T-helper 2 cell treated with Interferon-gamma antibody and Interleukin-4, amounts not matched to agents 5 μg/mL and 100 μg/mL, for 36 hours (primary cell): ENCODE measurements at regions not wholly inside any gene's neighbourhood (a gene's known extent, or its start where the extent isn't known, plus 50 kb on each side); places are given as distances from the start of the nearest gene placed in this dataset.
A peak's percentile ranks its signal among the peaks of the same experiment; 100 is the strongest.

Experiments
- DNase-seq: peaks from one replicate; pipeline ENCODE4 v3.0.0; 2021; ENCODE audit warnings: low spot score
- H3K27ac Mint-ChIP-seq: one replicate; pipeline ENCODE4 v1.8.0; 2021; ENCODE audit warnings: mild to moderate bottlenecking, mixed read lengths
- H3K27me3 Mint-ChIP-seq: one replicate; pipeline ENCODE4 v1.8.0; 2021; ENCODE audit warnings: low read depth, mixed read lengths
- H3K36me3 Mint-ChIP-seq: one replicate; pipeline ENCODE4 v1.8.0; 2021; ENCODE audit warnings: low read depth, mixed read lengths
- H3K4me1 Mint-ChIP-seq: one replicate; pipeline ENCODE4 v1.8.0; 2021; ENCODE audit warnings: low read depth, mixed read lengths
- H3K4me3 Mint-ChIP-seq: one replicate; pipeline ENCODE4 v1.8.0; 2022; ENCODE audit warnings: mild to moderate bottlenecking, moderate library complexity, mixed read lengths
- H3K9me3 Mint-ChIP-seq: one replicate; pipeline ENCODE4 v1.8.0; 2021; ENCODE audit warnings: mixed read lengths

DNA sequence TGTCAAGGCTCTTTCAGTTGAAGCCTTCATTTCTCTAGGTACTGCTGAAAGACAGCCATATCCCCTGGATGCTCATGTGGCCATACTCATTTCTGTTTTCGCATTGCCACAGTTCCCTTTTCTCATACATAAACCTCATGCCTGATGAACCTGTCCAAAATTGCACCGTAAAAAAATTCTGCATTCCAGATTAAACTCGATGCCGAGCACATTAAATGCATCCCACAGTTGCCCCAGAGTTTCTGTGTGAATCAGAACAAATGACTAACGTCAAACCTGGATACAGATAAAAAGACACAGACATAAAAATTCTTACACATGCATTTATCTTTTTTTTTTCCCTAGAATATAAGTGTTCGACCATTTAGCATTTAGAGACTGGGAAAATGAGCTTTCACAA, 288.2 kb downstream of the COG6 start:
- Mint-ChIP-seq H3K9me3 (no peaks in the 10 kb centered on the region), H3K27ac (no peak overlapping the region), H3K4me1 (peaks cover 3% of the 10 kb centered on the region), H3K4me3 (no peak overlapping the region), H3K27me3 (no peaks in the 10 kb centered on the region), H3K36me3 (no peaks in the 10 kb centered on the region)
- no peak for DNase-seq

DNA sequence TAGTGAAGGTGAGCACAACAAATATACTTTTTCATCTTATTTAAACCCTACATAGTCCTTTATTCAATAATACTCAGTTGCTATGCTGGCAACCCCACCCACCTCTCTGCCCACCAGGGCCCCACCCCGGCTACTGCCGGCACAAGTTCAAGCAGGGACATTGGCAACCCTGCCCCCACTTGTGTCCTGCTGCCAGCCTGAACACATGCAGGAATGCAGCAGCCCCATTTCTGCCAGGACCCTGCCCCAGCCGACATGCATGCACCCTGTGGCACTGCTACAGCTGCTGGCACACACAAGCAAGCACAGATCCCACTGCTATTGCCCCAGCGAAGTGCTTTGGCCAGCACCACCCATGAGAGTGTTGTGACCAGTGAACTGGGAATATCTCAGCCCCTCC, 289.8 kb downstream of the COG6 start:
- no peaks in the 10 kb centered on the region for H3K27me3 Mint-ChIP-seq
- no peaks in the 10 kb centered on the region for H3K9me3 Mint-ChIP-seq
- no peaks in the 10 kb centered on the region for H3K36me3 Mint-ChIP-seq
- no peak for DNase-seq
- no peak overlapping the region for H3K4me3 Mint-ChIP-seq
- peaks cover 3% of the 10 kb centered on the region for H3K4me1 Mint-ChIP-seq
- no peak overlapping the region for H3K27ac Mint-ChIP-seq

DNA sequence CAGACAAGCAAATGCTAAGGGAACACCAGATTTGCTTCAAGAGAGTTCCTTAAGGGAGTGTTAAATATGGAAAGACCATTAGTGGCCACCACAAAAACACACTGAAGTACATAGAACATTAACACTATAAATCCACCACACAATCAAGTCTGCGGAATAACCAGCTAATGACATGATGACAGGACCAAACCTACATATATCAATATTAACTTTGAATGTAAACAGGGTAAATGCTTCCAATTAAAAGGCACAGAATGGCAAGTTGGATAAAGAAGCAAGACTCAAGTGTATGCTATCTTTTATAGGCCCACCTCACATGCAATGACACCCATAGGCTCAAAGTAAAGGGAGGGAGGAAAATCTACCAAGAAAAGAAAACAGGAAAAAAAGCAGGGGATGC, 291.3 kb downstream of the COG6 start:
- H3K27ac Mint-ChIP-seq, result no peak overlapping the region
- H3K9me3 Mint-ChIP-seq, result no peaks in the 10 kb centered on the region
- H3K4me1 Mint-ChIP-seq, result peaks cover 3% of the 10 kb centered on the region
- no peaks in the 10 kb centered on the region for H3K27me3 Mint-ChIP-seq
- no peaks in the 10 kb centered on the region for H3K36me3 Mint-ChIP-seq
- DNase-seq, result no peak
- H3K4me3 Mint-ChIP-seq, result no peak overlapping the region

DNA sequence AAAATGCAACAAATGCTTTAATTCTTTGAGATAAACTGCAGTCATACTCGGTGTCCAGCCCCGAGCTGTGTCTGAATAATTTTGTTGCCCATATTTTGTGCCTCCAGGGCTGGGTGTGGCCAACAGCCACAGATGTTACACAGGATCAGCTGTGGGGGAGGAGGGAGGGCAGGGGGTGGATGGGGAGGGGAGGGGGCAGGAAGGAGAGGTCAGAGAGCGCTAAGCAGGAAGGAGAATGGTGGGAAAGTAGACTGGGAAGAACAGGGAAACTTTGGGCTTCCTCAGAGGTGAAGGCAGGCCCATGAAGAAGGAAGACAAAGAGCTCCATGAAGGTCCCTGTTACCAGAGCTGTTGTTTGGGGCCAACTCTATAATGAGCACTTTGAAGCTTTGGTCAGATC, 295.8 kb downstream of the COG6 start:
- no peaks in the 10 kb centered on the region for H3K36me3 Mint-ChIP-seq
- DNase-seq, result no peak
- no peaks in the 10 kb centered on the region for H3K27me3 Mint-ChIP-seq
- H3K9me3 Mint-ChIP-seq, result no peaks in the 10 kb centered on the region
- no peak overlapping the region for H3K27ac Mint-ChIP-seq
- H3K4me1 Mint-ChIP-seq, result peaks cover 15% of the 10 kb centered on the region
- H3K4me3 Mint-ChIP-seq, result no peak overlapping the region

DNA sequence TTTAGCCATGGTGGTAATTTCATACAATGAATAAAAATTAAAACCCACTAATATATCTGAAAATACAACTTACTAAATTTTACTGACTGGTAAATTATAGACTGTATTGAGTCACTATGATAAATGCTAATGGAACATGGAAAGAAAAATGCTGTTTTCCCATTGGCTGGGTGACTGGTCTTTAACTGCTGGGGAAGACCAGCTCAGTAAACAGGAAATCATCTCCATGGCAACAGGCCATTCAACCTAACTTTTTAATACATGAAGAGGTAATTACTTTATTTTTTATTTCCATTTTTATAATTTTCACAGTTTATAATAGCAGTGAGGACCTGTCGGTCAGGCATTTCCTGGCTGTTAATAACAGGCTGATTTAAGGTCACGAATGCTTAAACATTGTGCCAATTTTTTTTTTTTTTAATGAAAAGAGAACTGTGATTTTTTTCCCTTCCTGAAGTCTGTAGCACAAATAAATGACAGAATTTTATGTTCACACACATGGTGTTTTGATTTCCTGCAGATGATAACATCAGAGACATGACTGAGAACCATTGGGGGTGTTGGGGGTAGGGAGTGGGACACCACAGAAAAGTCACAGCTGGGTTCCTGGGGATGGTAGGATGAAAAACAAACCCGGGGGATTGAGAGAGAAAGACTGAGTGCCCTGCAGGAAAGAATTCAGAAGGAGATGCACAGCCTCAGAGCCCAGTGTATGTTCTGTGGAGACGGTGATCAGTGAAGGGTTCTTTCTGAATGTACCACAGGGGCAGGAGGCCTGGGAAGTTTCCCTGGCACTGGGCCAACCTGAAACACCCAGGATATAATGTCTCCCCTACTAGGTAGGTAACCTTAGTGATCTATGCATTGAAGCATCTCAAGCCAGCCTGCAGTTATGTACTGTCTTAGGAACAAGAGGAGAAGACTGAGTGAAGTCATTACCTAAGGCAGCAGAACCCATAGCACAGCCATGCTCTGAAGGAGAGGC, 297.1 kb downstream of the COG6 start:
- no peaks in the 10 kb centered on the region for H3K27me3 Mint-ChIP-seq
- H3K4me1 Mint-ChIP-seq, result peaks cover 26% of the 10 kb centered on the region
- no peaks in the 10 kb centered on the region for H3K36me3 Mint-ChIP-seq
- H3K4me3 Mint-ChIP-seq, result no peak overlapping the region
- no peaks in the 10 kb centered on the region for H3K9me3 Mint-ChIP-seq
- H3K27ac Mint-ChIP-seq, result no peak overlapping the region
- DNase-seq, result no peak

DNA sequence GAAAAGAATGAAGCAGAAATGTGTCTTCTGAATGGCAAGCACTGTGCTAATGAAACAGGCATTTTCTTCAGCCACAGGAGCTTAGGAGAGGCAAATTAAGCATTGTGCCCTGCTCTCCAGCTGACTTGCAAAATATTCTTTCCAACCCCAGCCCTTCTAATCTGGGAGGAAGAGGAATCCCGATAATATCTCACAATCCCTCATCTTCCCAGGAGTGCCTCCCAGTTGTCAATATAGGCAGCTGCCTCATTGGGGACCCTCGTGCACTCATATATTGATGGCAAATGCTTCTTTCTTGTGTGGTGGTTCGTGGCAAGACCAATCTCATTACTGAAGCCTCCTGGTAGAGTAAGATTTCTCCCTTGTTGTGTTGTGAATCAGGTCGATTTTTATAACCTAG, 299.0 kb downstream of the COG6 start:
- Mint-ChIP-seq H3K27me3 (no peaks in the 10 kb centered on the region), H3K27ac (no peak overlapping the region), H3K4me1 (peaks cover 37% of the 10 kb centered on the region)

DNA sequence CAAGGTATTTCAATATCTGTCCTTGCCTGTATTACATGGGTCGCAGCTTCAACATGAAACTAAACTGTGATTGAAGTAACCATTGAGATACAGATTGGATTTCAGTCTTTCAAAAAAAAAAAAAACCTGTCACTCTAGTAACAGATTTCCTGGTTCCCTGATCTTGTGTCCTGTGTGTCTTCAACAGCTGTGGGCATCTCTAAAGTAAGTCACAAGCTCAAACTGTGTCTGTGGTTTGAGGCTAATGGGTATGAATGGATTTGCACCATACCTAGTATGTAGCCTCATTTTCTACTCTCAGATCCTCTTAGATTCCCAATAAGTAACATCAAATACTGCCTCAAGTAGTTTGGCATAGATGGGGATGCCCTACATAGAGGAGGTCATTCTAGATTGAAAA, 300.1 kb downstream of the COG6 start:
- no peaks in the 10 kb centered on the region for H3K27me3 Mint-ChIP-seq
- H3K9me3 Mint-ChIP-seq, result no peaks in the 10 kb centered on the region
- no peak overlapping the region for H3K27ac Mint-ChIP-seq
- peaks cover 40% of the 10 kb centered on the region for H3K4me1 Mint-ChIP-seq
- no peak for DNase-seq
- no peak overlapping the region for H3K4me3 Mint-ChIP-seq
- no peaks in the 10 kb centered on the region for H3K36me3 Mint-ChIP-seq

More for the DNA sequence above, 299.0 kb downstream of the COG6 start:
- Mint-ChIP-seq H3K4me3 (no peak overlapping the region), H3K36me3 (no peaks in the 10 kb centered on the region), H3K9me3 (no peaks in the 10 kb centered on the region)
- DNase-seq, result no peak

DNA sequence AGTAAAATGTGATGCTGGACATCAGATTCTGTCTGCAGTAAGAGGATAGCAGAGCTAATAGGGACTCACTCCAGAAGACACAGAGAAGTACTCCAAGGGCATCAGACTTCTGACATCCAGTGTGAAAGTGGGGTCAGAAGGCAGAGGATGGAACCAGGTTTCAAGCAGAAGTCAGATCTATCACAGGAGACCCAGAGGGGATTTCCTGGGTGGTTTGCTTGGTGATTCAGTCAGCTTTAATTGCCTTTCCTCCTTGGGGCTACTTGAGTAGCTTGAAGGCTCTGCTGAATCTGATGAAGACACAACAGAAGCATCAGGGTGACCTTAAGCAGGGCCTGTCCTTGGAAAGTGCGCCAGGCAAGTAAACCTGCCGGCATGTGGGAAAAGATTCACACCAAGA, 300.6 kb downstream of the COG6 start:
- Mint-ChIP-seq H3K27ac (peak overlapping the region; percentile 43), H3K36me3 (no peaks in the 10 kb centered on the region), H3K9me3 (no peaks in the 10 kb centered on the region), H3K27me3 (no peaks in the 10 kb centered on the region), H3K4me3 (no peak overlapping the region), H3K4me1 (peaks cover 40% of the 10 kb centered on the region)
- DNase-seq, result peak; percentile 63

DNA sequence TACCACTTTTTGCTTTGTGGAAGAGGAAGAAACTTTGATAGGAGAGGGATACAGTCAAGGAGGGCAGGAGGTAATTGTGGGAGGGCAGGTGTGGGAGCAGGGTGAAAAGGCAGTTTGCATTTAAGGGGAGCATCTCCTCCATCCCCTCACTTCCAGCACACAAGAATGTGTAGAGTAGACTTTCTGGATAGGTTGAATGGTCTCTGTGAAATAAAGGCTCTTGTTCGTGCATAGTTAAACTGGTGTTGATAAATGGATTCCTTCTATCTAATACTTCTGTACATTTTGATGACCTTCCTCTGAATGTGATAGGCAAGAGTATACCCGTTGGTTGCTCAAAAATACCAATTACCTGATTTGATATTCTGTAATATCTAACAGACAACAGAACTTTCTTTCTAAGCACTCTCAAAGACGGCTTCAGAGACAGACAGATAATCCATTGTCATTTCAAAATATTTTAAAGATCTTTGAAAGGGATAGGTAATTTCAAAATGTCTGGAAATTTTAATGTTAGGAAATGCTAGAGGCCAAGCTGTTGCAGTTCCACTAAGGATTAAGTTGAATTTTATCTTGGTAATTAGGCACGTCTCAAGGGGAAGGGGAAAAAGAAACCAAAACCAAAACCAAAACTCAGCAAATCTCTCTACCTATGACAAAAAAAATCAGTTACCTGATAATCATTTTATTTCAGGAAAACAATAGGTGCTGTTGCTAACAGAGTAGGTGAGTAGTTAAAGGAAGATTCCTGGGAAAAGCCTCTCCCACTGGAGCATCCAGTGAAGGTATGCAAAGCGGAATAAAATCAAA, 302.6 kb downstream of the COG6 start:
- Mint-ChIP-seq H3K36me3 (no peaks in the 10 kb centered on the region), H3K27ac (peak overlapping the region; percentile 69), H3K9me3 (no peaks in the 10 kb centered on the region), H3K4me3 (peak overlapping the region; percentile 76), H3K4me1 (peaks cover 34% of the 10 kb centered on the region), H3K27me3 (no peaks in the 10 kb centered on the region)
- DNase-seq, result no peak

DNA sequence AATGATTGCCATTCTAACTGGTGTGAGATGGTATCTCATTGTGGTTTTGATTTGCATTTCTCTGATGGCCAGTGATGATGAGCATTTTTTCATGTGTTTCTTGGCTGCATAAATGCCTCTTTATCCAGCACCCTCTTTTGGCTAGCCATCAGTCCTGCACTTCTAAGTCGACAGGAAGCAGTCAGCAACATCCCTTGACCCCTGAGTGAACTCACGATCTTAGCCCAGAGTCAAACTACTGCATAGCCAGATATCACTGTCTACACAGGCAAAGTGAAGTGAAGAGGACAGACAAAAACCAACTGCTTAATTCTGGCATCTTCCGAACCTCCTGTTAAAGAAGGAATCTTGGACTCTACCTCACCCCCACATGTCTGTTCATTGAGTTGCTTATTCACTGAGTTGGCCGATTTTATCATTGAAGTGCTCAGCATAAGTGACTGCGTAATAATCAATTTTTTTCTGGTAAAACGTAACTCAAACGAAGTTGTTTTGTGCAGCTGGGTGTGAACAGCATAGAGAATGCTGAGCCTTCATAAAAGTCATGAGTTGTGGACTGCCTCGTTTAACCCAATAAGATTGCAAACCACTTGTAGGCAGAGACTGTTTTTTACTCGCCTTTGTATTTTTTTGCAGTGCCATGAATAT, 304.2 kb downstream of the COG6 start:
- DNase-seq, result no peak
- no peaks in the 10 kb centered on the region for H3K27me3 Mint-ChIP-seq
- peaks cover 32% of the 10 kb centered on the region for H3K4me1 Mint-ChIP-seq
- no peak overlapping the region for H3K27ac Mint-ChIP-seq
- H3K9me3 Mint-ChIP-seq, result no peaks in the 10 kb centered on the region
- no peak overlapping the region for H3K4me3 Mint-ChIP-seq
- H3K36me3 Mint-ChIP-seq, result no peaks in the 10 kb centered on the region

DNA sequence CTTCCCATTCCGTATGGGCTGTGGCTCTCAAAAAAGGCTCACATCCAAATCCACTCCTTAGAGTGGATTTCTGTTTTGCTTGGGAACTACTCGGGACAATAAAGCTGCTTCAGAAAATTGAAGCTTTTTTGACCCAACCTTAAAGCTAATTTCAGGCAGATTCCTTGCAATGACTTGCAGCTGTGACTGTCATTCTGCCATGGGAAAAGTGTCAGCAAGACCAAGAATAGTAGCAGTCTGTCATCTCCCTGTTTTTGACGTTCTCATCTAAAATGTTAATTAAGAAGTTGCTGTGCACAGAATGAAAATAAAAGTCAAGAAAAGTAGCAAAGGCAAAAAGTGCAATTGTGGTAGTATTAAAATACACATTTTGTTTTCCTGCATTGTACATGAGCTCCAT, 304.7 kb downstream of the COG6 start:
- peaks cover 32% of the 10 kb centered on the region for H3K4me1 Mint-ChIP-seq
- DNase-seq, result no peak
- H3K4me3 Mint-ChIP-seq, result no peak overlapping the region
- H3K9me3 Mint-ChIP-seq, result no peaks in the 10 kb centered on the region
- no peak overlapping the region for H3K27ac Mint-ChIP-seq
- H3K27me3 Mint-ChIP-seq, result no peaks in the 10 kb centered on the region
- H3K36me3 Mint-ChIP-seq, result no peaks in the 10 kb centered on the region

DNA sequence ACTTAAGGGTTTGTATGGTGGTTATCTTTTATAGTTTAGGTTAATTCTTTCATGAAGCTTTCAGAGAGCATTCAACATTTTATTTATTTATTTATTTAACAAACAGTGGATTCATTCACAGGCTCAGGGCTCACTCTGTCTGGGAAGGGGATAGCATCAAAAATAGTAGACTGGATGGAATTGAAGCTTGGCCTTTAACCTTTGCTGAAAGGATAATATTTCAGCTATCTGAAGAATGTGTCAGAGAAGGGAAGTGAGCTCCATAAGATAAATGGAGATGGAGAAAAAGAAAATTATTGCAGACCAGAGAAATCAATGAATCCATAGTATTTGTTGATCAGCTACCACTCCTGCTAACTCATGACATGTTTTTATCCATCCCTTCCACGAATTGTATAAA, 305.6 kb downstream of the COG6 start:
- no peaks in the 10 kb centered on the region for H3K9me3 Mint-ChIP-seq
- no peak overlapping the region for H3K27ac Mint-ChIP-seq
- no peak for DNase-seq
- H3K27me3 Mint-ChIP-seq, result no peaks in the 10 kb centered on the region
- H3K4me3 Mint-ChIP-seq, result no peak overlapping the region
- no peaks in the 10 kb centered on the region for H3K36me3 Mint-ChIP-seq
- H3K4me1 Mint-ChIP-seq, result peaks cover 27% of the 10 kb centered on the region

DNA sequence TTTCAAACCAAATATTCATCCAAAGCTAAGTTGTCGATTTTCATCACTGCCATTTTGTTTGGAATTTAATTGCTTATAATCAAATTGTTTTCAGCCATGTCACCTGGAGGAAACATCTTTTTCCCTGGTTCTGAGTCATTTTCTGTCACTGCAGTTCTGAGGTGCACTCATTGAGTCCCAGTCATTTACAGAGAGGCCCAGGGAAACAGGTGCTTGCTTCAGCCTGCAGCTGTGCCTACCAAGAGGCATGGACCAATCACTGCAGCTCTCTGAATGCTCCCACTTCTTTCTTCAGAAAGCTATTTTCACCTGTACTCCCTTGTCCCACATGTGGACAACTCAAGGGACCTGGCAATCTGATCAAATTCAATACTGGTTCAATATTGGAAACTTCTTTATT, 308.1 kb downstream of the COG6 start:
- Mint-ChIP-seq H3K9me3 (no peaks in the 10 kb centered on the region), H3K4me1 (peaks cover 4% of the 10 kb centered on the region)

DNA sequence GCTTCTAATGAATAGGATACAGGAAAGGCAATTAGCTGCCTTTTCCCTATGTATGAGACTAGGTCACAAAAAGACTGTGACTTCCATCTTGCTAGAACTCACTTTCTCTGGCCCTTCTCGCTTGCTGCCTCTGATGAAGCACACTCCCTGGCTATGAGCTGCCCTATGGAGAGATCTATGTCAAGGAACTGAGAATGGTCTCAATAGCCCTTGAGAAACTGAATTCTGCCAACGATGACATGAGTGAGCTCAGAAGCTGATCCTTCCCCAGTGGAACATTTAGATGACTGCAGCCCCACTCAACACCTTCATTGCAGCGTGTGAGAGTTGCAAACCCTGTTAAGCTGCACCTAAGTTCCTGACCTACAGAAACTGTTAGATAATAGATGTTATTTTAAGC, 309.8 kb downstream of the COG6 start:
- no peak overlapping the region for H3K4me3 Mint-ChIP-seq
- H3K27me3 Mint-ChIP-seq, result no peaks in the 10 kb centered on the region
- no peaks in the 10 kb centered on the region for H3K4me1 Mint-ChIP-seq
- H3K9me3 Mint-ChIP-seq, result no peaks in the 10 kb centered on the region
- H3K36me3 Mint-ChIP-seq, result no peaks in the 10 kb centered on the region
- no peak overlapping the region for H3K27ac Mint-ChIP-seq
- DNase-seq, result no peak

More for the DNA sequence above, 308.1 kb downstream of the COG6 start:
- no peaks in the 10 kb centered on the region for H3K27me3 Mint-ChIP-seq
- no peaks in the 10 kb centered on the region for H3K36me3 Mint-ChIP-seq
- DNase-seq, result no peak
- H3K4me3 Mint-ChIP-seq, result no peak overlapping the region
- H3K27ac Mint-ChIP-seq, result no peak overlapping the region
